Loucy (cell line): ENCODE measurements at regions not wholly inside any gene's neighbourhood (a gene's known extent, or its start where the extent isn't known, plus 50 kb on each side); places are given as distances from the start of the nearest gene placed in this dataset.

ENCODE experiments used
- H2AFZ ChIP-seq: fragments of 200-600 bp; sonication (generic); 2 replicates; pipeline ENCODE4 v1.6.0; 2016; ENCODE audit warnings: antibody characterized with exemption, mild to moderate bottlenecking, low read length, moderate library complexity
- H3F3A ChIP-seq: fragments of 200-600 bp; 2 replicates; pipeline ENCODE4 v1.6.0; 2016; ENCODE audit warnings: antibody characterized with exemption, low read depth, mild to moderate bottlenecking
- H3K27me3 ChIP-seq: fragments of 200-600 bp; sonication (generic); 2 replicates; pipeline ENCODE4 v1.6.1; 2014; ENCODE audit warnings: low read length, mild to moderate bottlenecking; ENCODE audit not compliant: insufficient read depth, poor library complexity, severe bottlenecking
- H3K36me3 ChIP-seq: fragments of 200-600 bp; sonication (generic); 2 replicates; pipeline ENCODE4 v1.6.1; 2016; ENCODE audit warnings: low read length; ENCODE audit not compliant: insufficient read depth
- H3K4me1 ChIP-seq: fragments of 200-600 bp; sonication (generic); 2 replicates; pipeline ENCODE4 v1.5.1; 2014; ENCODE audit warnings: low read length, mild to moderate bottlenecking; ENCODE audit not compliant: insufficient read depth, poor library complexity, severe bottlenecking
- H3K4me2 ChIP-seq: fragments of 200-600 bp; sonication (generic); 2 replicates; pipeline ENCODE4 v1.6.0; 2014; ENCODE audit warnings: antibody characterized with exemption, low read length, low read depth, mild to moderate bottlenecking; ENCODE audit not compliant: poor library complexity, severe bottlenecking
- H3K4me3 ChIP-seq: fragments of 200-600 bp; sonication (generic); 2 replicates; pipeline ENCODE4 v1.5.1; 2014; ENCODE audit warnings: low read length, mild to moderate bottlenecking, mixed read lengths; ENCODE audit not compliant: poor library complexity, severe bottlenecking
- H3K79me2 ChIP-seq: fragments of 200-600 bp; sonication (generic); 2 replicates; pipeline ENCODE4 v1.6.1; 2014; ENCODE audit warnings: low read length; ENCODE audit not compliant: insufficient read depth
- H3K9ac ChIP-seq: fragments of 200-600 bp; sonication (generic); 2 replicates; pipeline ENCODE4 v1.6.0; 2014; ENCODE audit warnings: mild to moderate bottlenecking, low read depth, low read length, moderate library complexity; ENCODE audit not compliant: poor library complexity, severe bottlenecking
- H3K9me2 ChIP-seq: fragments of 200-600 bp; sonication (generic); replicated peaks from 2 replicates; pipeline ENCODE4 v1.6.1; 2016; ENCODE audit warnings: low read depth, low read length, mixed read lengths
- H3K9me3 ChIP-seq: fragments of 200-600 bp; sonication (generic); 2 replicates; pipeline ENCODE4 v1.6.1; 2014; ENCODE audit warnings: mild to moderate bottlenecking, antibody characterized with exemption, low read length, low read depth; ENCODE audit not compliant: insufficient read depth
- H4K20me1 ChIP-seq: fragments of 200-600 bp; sonication (generic); 2 replicates; pipeline ENCODE4 v1.6.0; 2014; ENCODE audit warnings: antibody characterized with exemption, low read length, mild to moderate bottlenecking; ENCODE audit not compliant: insufficient read depth, poor library complexity, severe bottlenecking
- CTCF ChIP-seq: fragments of 200-600 bp; sonication (generic); conservative IDR thresholded peaks from 2 replicates; pipeline ENCODE4 v1.5.1; 2014; ENCODE audit warnings: mild to moderate bottlenecking, antibody characterized with exemption, low read length
- EZH2phosphoT487 ChIP-seq: fragments of 200-600 bp; IDR thresholded peaks from 2 replicates; pipeline ENCODE4 v1.6.1; 2018; ENCODE audit warnings: antibody characterized with exemption, mild to moderate bottlenecking, moderate library complexity, borderline replicate concordance

GRCh38 chr6:8814440-8815000 is 379.2 kb upstream of the SLC35B3 start:
- Histone ChIP-seq H3K36me3 (no peaks in the 10 kb centered on the region), H3K4me1 (no peaks in the 10 kb centered on the region), H3K4me2 (no peak overlapping the region), H3K79me2 (no peaks in the 10 kb centered on the region), H3K27me3 (no peaks in the 10 kb centered on the region), H3F3A (no peaks in the 10 kb centered on the region), H2AFZ (no peak overlapping the region), H3K4me3 (no peak overlapping the region), H3K9me2 (no peaks in the 10 kb centered on the region), H3K9ac (no peak overlapping the region), H4K20me1 (no peaks in the 10 kb centered on the region), H3K9me3 (no peaks in the 10 kb centered on the region)
- TF ChIP-seq CTCF, result no peak
- TF ChIP-seq EZH2phosphoT487, result no peak

- no peaks in the 10 kb centered on the region for H4K20me1 ChIP-seq
- H3K4me2 ChIP-seq, result no peak overlapping the region
- H2AFZ ChIP-seq, result no peak overlapping the region
- H3K27me3 ChIP-seq, result no peaks in the 10 kb centered on the region
- no peaks in the 10 kb centered on the region for H3K79me2 ChIP-seq
- no peaks in the 10 kb centered on the region for H3K9me2 ChIP-seq
- H3F3A ChIP-seq, result no peaks in the 10 kb centered on the region
- no peak overlapping the region for H3K9ac ChIP-seq
- no peaks in the 10 kb centered on the region for H3K4me1 ChIP-seq
- no peaks in the 10 kb centered on the region; the same call in 1 of the 2 replicates for H3K9me3 ChIP-seq
- no peak overlapping the region for H3K4me3 ChIP-seq
- no peaks in the 10 kb centered on the region for H3K36me3 ChIP-seq
- TF ChIP-seq CTCF (no peak), EZH2phosphoT487 (no peak)
These were observed 375.0 kb upstream of the SLC35B3 start for GRCh38 chr6:8810325-8810724.

- no peak overlapping the region for H2AFZ ChIP-seq
- no peaks in the 10 kb centered on the region for H3K4me1 ChIP-seq
- H3K9ac ChIP-seq, result no peak overlapping the region
- no peak overlapping the region for H3K4me2 ChIP-seq
- TF ChIP-seq CTCF, result no peak
- no peak for TF ChIP-seq EZH2phosphoT487
- H3K9me3 ChIP-seq, result no peaks in the 10 kb centered on the region; the same call in 1 of the 2 replicates
- H3K36me3 ChIP-seq, result no peaks in the 10 kb centered on the region
- no peaks in the 10 kb centered on the region for H4K20me1 ChIP-seq
- H3F3A ChIP-seq, result no peaks in the 10 kb centered on the region
- no peaks in the 10 kb centered on the region for H3K9me2 ChIP-seq
- H3K27me3 ChIP-seq, result no peaks in the 10 kb centered on the region
- no peaks in the 10 kb centered on the region for H3K79me2 ChIP-seq
- H3K4me3 ChIP-seq, result no peak overlapping the region
These were observed 374.3 kb upstream of the SLC35B3 start for GRCh38 chr6:8809662-8810061.
